Vagina (tissue), 2 donors: ENCODE measurements at regions not wholly inside any gene's neighbourhood (a gene's known extent, or its start where the extent isn't known, plus 50 kb on each side); places are given as distances from the start of the nearest gene placed in this dataset.

ENCODE experiments used
- CTCF ChIP-seq, 3 experiments: fragments of 450-650 bp in 2 of 3; fragments of 200-600 bp in 1 of 3; sonication (generic) in 1 of 3; IDR thresholded peaks; one replicate each; pipeline ENCODE4 v1.5.1; 2017 to 2019; ENCODE audit warnings: antibody characterized with exemption in 3 of 3, mild to moderate bottlenecking in 2 of 3, moderate library complexity in 2 of 3
- POLR2A ChIP-seq, 2 donors: fragments of 450-650 bp; IDR thresholded peaks; one replicate each; pipeline ENCODE4 v1.6.1; 2017; ENCODE audit warnings: antibody characterized with exemption in 2 of 2, mild to moderate bottlenecking in 2 of 2, moderate library complexity in 2 of 2
- POLR2AphosphoS5 ChIP-seq, 2 donors: sonication (generic); formaldehyde crosslinking; IDR thresholded peaks; one replicate each; pipeline ENCODE4 v1.9.0; 2017; ENCODE audit warnings: antibody characterized with exemption in 2 of 2, mild to moderate bottlenecking in 2 of 2, low read depth in 1 of 2; ENCODE audit not compliant: insufficient read depth in 1 of 2

GRCh38 chr20:60894091-60894490 lies 358.0 kb upstream of the CDH4 start:
- no peak for TF ChIP-seq CTCF (IDR thresholded peaks at IDR 0.05)
- TF ChIP-seq POLR2AphosphoS5 (IDR thresholded peaks at IDR 0.05; ENCODE audit: insufficient read depth in 1 of 2, low read depth in 1 of 2), result no peak
- no peak for TF ChIP-seq POLR2A (IDR thresholded peaks at IDR 0.05)
